Spinal cord (tissue), 9 donors: ENCODE measurements at regions not wholly inside any gene's neighbourhood (a gene's known extent, or its start where the extent isn't known, plus 50 kb on each side); places are given as distances from the start of the nearest gene placed in this dataset.

ENCODE experiments used
- DNase-seq, 6 donors: peaks; one replicate each; pipeline versions ENCODE4 v3.0.0 to v3.0.0-alpha.2; 2013 to 2015; ENCODE audit warnings: low spot score in 6 of 6, low read depth in 4 of 6
- H3K27ac ChIP-seq: one replicate; pipeline ENCODE4 v1.5.1; 2013; ENCODE audit warnings: low read depth, low read length, control low read depth
- H3K27me3 ChIP-seq: one replicate; pipeline ENCODE4 v1.6.1; 2013; ENCODE audit warnings: low read length; ENCODE audit not compliant: control insufficient read depth, insufficient read depth
- H3K36me3 ChIP-seq: one replicate; pipeline ENCODE4 v1.6.1; 2013; ENCODE audit warnings: low read length; ENCODE audit not compliant: control insufficient read depth, insufficient read depth
- H3K4me1 ChIP-seq: one replicate; pipeline ENCODE4 v1.6.1; 2013; ENCODE audit warnings: low read length; ENCODE audit not compliant: control insufficient read depth, insufficient read depth
- H3K4me3 ChIP-seq: one replicate; pipeline ENCODE4 v1.5.1; 2013; ENCODE audit warnings: low read depth, low read length, control low read depth
- H3K9me3 ChIP-seq: one replicate; pipeline ENCODE4 v1.6.1; 2013; ENCODE audit warnings: low read length; ENCODE audit not compliant: control insufficient read depth, insufficient read depth
- WGBS: methylation state at CpG from one replicate; pipeline ENCODE4 v1.1.5; 2013; ENCODE audit warnings: missing lambda C conversion rate; ENCODE audit not compliant: insufficient coverage; 5-methylcytosine and 5-hydroxymethylcytosine counted together
- donor health status: healthy.

- DNase-seq, result peak in 2 of 6 donors; percentile 6 to 40
Observed at GRCh38 chr13:61024046-61024445, 391.6 kb downstream of the PCDH20 start.

GRCh38 chr13:61021838-61022237 lies 393.8 kb downstream of the PCDH20 start:
- Histone ChIP-seq H3K27ac (no peak overlapping the region), H3K4me3 (no peak overlapping the region), H3K4me1 (no peaks in the 10 kb centered on the region), H3K27me3 (no peaks in the 10 kb centered on the region), H3K9me3 (no peaks in the 10 kb centered on the region), H3K36me3 (no peaks in the 10 kb centered on the region)
- WGBS, result no CpG with 5 or more reads among the region's 2 CpGs
- DNase-seq, result no peak

More at GRCh38 chr13:61024046-61024445, 391.6 kb downstream of the PCDH20 start:
- Histone ChIP-seq H3K4me3 (no peak overlapping the region), H3K4me1 (no peaks in the 10 kb centered on the region), H3K27me3 (no peaks in the 10 kb centered on the region), H3K36me3 (no peaks in the 10 kb centered on the region), H3K27ac (no peak overlapping the region), H3K9me3 (no peaks in the 10 kb centered on the region)

- Histone ChIP-seq H3K4me1 (no peaks in the 10 kb centered on the region), H3K36me3 (no peaks in the 10 kb centered on the region), H3K27ac (no peak overlapping the region), H3K9me3 (no peaks in the 10 kb centered on the region), H3K4me3 (no peak overlapping the region), H3K27me3 (no peaks in the 10 kb centered on the region)
- 66% methylated on average over 2 of the region's 2 CpGs for WGBS
- DNase-seq, result peak in 1 of 6 donors; percentile 6
Observed at GRCh38 chr13:61013796-61014195, 401.9 kb downstream of the PCDH20 start.

- no peaks in the 10 kb centered on the region for H3K36me3 ChIP-seq
- H3K4me3 ChIP-seq, result no peak overlapping the region
- no peak overlapping the region for H3K27ac ChIP-seq
- no peaks in the 10 kb centered on the region for H3K4me1 ChIP-seq
- H3K9me3 ChIP-seq, result peaks cover 9% of the 10 kb centered on the region
- DNase-seq, result no peak
- WGBS, result no CpG with 5 or more reads among the region's 2 CpGs
- no peaks in the 10 kb centered on the region for H3K27me3 ChIP-seq
Observed at GRCh38 chr13:61010358-61010757, 405.3 kb downstream of the PCDH20 start.

GRCh38 chr13:61002686-61003085 lies 413.0 kb downstream of the PCDH20 start:
- Histone ChIP-seq H3K4me1 (no peaks in the 10 kb centered on the region), H3K27ac (no peak overlapping the region), H3K27me3 (no peaks in the 10 kb centered on the region), H3K9me3 (peaks cover 1% of the 10 kb centered on the region), H3K4me3 (no peak overlapping the region), H3K36me3 (no peaks in the 10 kb centered on the region)
- WGBS, result no CpG with 5 or more reads among the region's 1 CpG
- DNase-seq, result no peak

- Histone ChIP-seq H3K9me3 (no peaks in the 10 kb centered on the region), H3K27ac (no peak overlapping the region), H3K36me3 (no peaks in the 10 kb centered on the region), H3K27me3 (no peaks in the 10 kb centered on the region), H3K4me3 (no peak overlapping the region), H3K4me1 (no peaks in the 10 kb centered on the region)
- no peak for DNase-seq
- WGBS, result 83% methylated on average over 4 of the region's 4 CpGs
Observed at GRCh38 chr13:60990032-60990733, 425.5 kb downstream of the PCDH20 start.

- no peak for DNase-seq
- H3K27me3 ChIP-seq, result no peaks in the 10 kb centered on the region
- WGBS, result no CpG with 5 or more reads among the region's 1 CpG
- no peak overlapping the region for H3K4me3 ChIP-seq
- H3K36me3 ChIP-seq, result no peaks in the 10 kb centered on the region
- H3K27ac ChIP-seq, result no peak overlapping the region
- H3K4me1 ChIP-seq, result no peaks in the 10 kb centered on the region
- no peaks in the 10 kb centered on the region for H3K9me3 ChIP-seq
Observed at GRCh38 chr13:60986301-60986700, 429.3 kb downstream of the PCDH20 start.

GRCh38 chr13:60981407-60981806 lies 434.2 kb downstream of the PCDH20 start:
- WGBS, result 100% methylated on average over 3 of the region's 3 CpGs
- Histone ChIP-seq H3K4me1 (no peaks in the 10 kb centered on the region), H3K27me3 (no peaks in the 10 kb centered on the region), H3K36me3 (no peaks in the 10 kb centered on the region), H3K4me3 (no peak overlapping the region), H3K27ac (no peak overlapping the region), H3K9me3 (no peaks in the 10 kb centered on the region)
- no peak for DNase-seq

- DNase-seq, result no peak
- H3K4me1 ChIP-seq, result no peaks in the 10 kb centered on the region
- no peak overlapping the region for H3K27ac ChIP-seq
- no peaks in the 10 kb centered on the region for H3K27me3 ChIP-seq
- H3K36me3 ChIP-seq, result no peaks in the 10 kb centered on the region
- no peaks in the 10 kb centered on the region for H3K9me3 ChIP-seq
- H3K4me3 ChIP-seq, result no peak overlapping the region
Observed at GRCh38 chr13:60976367-60976766, 439.3 kb downstream of the PCDH20 start.

- H3K27me3 ChIP-seq, result no peaks in the 10 kb centered on the region
- H3K4me3 ChIP-seq, result no peak overlapping the region
- no peaks in the 10 kb centered on the region for H3K4me1 ChIP-seq
- H3K27ac ChIP-seq, result no peak overlapping the region
- 0% methylated on average over 1 of the region's 1 CpG for WGBS
- DNase-seq, result no peak
- no peaks in the 10 kb centered on the region for H3K9me3 ChIP-seq
- H3K36me3 ChIP-seq, result no peaks in the 10 kb centered on the region
Observed at GRCh38 chr13:60974296-60974695, 441.4 kb downstream of the PCDH20 start.
